Spleen (tissue), 7 donors: ENCODE measurements at regions not wholly inside any gene's neighbourhood (a gene's known extent, or its start where the extent isn't known, plus 50 kb on each side); places are given as distances from the start of the nearest gene placed in this dataset.

Experiments used
- POLR2AphosphoS5 ChIP-seq, 3 donors: sonication (generic); formaldehyde crosslinking; IDR thresholded peaks; one replicate each; pipeline ENCODE4 v1.5.1; 2017; ENCODE audit warnings: antibody characterized with exemption in 3 of 3
- TF ChIP-seq, protein P1 (sequence below), 11 experiments: fragments of 200-600 bp in 7 of 11; fragments of 450-650 bp in 4 of 11; sonication (generic) in 4 of 11; IDR thresholded peaks in 8 of 11; conservative IDR thresholded peaks in 3 of 11; 1 replicate in 7 of 11; 2 replicates in 4 of 11; pipeline versions ENCODE4 v1.4.0 to v1.8.0; 2016 to 2021; ENCODE audit warnings: antibody characterized with exemption in 11 of 11, inconsistent platforms in 4 of 11, mild to moderate bottlenecking in 1 of 11
- donor health status: DM: no; HTN: no; CAD: no; lungs with moderate emphysema.
- donor health status: DM: no; HTN: no; CAD: no.
- donor health status: DM: no; HTN: no; CAD: no.

DNA sequence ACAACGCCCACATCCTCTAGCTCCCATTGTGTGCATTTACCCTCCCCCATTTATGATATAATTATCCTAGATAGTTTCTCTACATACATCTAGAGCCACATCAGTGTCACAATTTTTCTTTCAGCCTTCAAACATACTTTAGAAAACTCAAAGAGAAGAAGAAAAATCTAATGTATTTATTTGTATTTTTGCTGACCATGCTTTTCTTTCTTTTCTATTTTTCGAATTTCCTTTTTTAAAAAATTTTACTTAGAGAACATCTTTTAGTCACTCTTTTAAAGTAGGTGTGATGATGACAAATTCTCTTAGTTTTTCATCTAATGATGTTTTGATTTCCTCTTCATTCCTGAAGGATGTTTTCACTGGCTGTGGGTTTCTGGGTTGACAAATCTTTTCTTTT lies 117.0 kb upstream of the CHL1 start:
- TF ChIP-seq, protein P1, sequence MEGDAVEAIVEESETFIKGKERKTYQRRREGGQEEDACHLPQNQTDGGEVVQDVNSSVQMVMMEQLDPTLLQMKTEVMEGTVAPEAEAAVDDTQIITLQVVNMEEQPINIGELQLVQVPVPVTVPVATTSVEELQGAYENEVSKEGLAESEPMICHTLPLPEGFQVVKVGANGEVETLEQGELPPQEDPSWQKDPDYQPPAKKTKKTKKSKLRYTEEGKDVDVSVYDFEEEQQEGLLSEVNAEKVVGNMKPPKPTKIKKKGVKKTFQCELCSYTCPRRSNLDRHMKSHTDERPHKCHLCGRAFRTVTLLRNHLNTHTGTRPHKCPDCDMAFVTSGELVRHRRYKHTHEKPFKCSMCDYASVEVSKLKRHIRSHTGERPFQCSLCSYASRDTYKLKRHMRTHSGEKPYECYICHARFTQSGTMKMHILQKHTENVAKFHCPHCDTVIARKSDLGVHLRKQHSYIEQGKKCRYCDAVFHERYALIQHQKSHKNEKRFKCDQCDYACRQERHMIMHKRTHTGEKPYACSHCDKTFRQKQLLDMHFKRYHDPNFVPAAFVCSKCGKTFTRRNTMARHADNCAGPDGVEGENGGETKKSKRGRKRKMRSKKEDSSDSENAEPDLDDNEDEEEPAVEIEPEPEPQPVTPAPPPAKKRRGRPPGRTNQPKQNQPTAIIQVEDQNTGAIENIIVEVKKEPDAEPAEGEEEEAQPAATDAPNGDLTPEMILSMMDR (IDR thresholded peaks at IDR 0.05 in 8 of 11, conservative IDR thresholded peaks at IDR 0.05 in 3 of 11) = no peak
- TF ChIP-seq POLR2AphosphoS5 (IDR thresholded peaks at IDR 0.05) = no peak
